Calu3 (cell line): ENCODE measurements at regions not wholly inside any gene's neighbourhood (a gene's known extent, or its start where the extent isn't known, plus 50 kb on each side); places are given as distances from the start of the nearest gene placed in this dataset.

Source experiments
- BruUV-seq: library from RNA; stranded (reverse); fragments of 400-500 nt; replicated peaks from 2 replicates; lab custom pipeline; 2021; lab: Mats Ljungman, UMichigan
- CTCF ChIA-PET: fragments of 300-600 bp; sonication (Branson Sonifier 250); formaldehyde crosslinking; loops from one replicate; lab custom pipeline; 2022; ENCODE audit warnings: antibody characterized with exemption; lab: Charles Lee
- DNase-seq: peaks from one replicate; pipeline ENCODE4 v3.0.0; 2022
- H3K27ac Mint-ChIP-seq: one replicate; pipeline ENCODE4 v1.8.0; 2022; ENCODE audit warnings: mixed read lengths; ENCODE audit not compliant: unreplicated experiment
- H3K27me3 Mint-ChIP-seq: one replicate; pipeline ENCODE4 v1.8.0; 2022; ENCODE audit warnings: mixed read lengths; ENCODE audit not compliant: unreplicated experiment
- H3K36me3 Mint-ChIP-seq: one replicate; pipeline ENCODE4 v1.8.0; 2022; ENCODE audit warnings: mild to moderate bottlenecking, moderate library complexity, mixed read lengths; ENCODE audit not compliant: insufficient read depth, unreplicated experiment
- H3K4me1 Mint-ChIP-seq: one replicate; pipeline ENCODE4 v1.8.0; 2022; ENCODE audit warnings: mild to moderate bottlenecking, low read depth, mixed read lengths; ENCODE audit not compliant: unreplicated experiment
- H3K4me3 Mint-ChIP-seq: one replicate; pipeline ENCODE4 v1.8.0; 2022; ENCODE audit warnings: mild to moderate bottlenecking, low read depth, moderate library complexity, mixed read lengths; ENCODE audit not compliant: unreplicated experiment
- H3K9me3 Mint-ChIP-seq: one replicate; pipeline ENCODE4 v1.8.0; 2022; ENCODE audit warnings: low read depth, mixed read lengths; ENCODE audit not compliant: unreplicated experiment
- intact Hi-C: fragments of 100-400 bp; cut with micrococcal nuclease; formaldehyde crosslinking; loops from one replicate; pipeline ENCODE4 v1.10.0; 2022; ENCODE audit not compliant: unreplicated experiment
- TF ChIP-seq, protein P1 (sequence below): fragments of 200-600 bp; IDR thresholded peaks from one replicate; pipeline ENCODE4 v1.8.0; 2022; ENCODE audit warnings: antibody characterized with exemption; ENCODE audit not compliant: unreplicated experiment

DNA sequence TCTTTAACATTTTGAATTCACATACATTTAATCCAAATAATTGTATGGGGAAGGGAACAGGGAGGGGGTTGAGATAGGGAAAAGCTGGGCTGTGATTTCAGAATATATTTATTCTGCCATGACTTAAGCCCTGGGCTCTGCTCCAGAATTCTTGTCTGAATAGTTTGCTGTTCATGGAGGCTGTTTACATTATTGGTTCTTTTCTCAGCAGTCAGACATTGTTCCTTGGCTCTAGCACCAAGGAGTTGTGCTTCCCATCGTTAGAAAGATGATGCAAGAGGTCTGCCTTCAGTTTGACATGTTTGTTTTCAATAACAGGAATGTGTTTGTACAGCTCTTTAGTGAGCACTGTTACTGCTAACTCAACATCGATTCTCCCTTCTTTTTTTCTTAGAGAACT, 198.8 kb upstream of the CDYL start:
- Mint-ChIP-seq H3K27me3 (peaks cover 13% of the 10 kb centered on the region), H3K36me3 (no peaks in the 10 kb centered on the region), H3K9me3 (no peaks in the 10 kb centered on the region), H3K4me1 (no peaks in the 10 kb centered on the region), H3K27ac (no peak overlapping the region), H3K4me3 (no peak overlapping the region)
- CTCF ChIA-PET = interaction anchor here (0.6 kb wide), 1 partner anchor 426 kb away, joined by 3 read pairs; no protein-coding TSS in a partner anchor
- DNase-seq = no peak
- intact Hi-C loops = no loop called here
- BruUV-seq = no TSS peak
- TF ChIP-seq, protein P1, sequence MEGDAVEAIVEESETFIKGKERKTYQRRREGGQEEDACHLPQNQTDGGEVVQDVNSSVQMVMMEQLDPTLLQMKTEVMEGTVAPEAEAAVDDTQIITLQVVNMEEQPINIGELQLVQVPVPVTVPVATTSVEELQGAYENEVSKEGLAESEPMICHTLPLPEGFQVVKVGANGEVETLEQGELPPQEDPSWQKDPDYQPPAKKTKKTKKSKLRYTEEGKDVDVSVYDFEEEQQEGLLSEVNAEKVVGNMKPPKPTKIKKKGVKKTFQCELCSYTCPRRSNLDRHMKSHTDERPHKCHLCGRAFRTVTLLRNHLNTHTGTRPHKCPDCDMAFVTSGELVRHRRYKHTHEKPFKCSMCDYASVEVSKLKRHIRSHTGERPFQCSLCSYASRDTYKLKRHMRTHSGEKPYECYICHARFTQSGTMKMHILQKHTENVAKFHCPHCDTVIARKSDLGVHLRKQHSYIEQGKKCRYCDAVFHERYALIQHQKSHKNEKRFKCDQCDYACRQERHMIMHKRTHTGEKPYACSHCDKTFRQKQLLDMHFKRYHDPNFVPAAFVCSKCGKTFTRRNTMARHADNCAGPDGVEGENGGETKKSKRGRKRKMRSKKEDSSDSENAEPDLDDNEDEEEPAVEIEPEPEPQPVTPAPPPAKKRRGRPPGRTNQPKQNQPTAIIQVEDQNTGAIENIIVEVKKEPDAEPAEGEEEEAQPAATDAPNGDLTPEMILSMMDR = no peak

DNA sequence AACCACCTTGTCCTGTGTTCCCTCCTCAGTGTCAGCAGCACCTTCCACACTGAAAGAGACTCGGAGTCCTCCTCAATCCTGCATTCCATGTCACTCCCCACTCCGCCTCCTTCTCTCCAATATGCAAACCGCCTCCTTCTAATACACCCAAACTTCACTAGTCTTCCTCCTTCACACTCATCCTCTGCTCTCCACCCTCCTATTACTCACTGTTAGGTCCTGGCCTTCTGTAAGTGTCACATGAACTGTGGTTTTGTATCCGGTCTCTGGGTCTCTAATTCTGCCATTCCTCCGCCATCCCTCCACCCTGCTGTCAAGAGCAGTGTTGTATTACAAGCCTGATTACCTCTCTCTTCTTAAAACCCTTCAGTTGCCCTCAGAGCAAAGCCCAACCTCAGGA, 200.5 kb upstream of the CDYL start:
- no peaks in the 10 kb centered on the region for H3K4me1 Mint-ChIP-seq
- H3K27me3 Mint-ChIP-seq = peaks cover 13% of the 10 kb centered on the region
- no peaks in the 10 kb centered on the region for H3K36me3 Mint-ChIP-seq
- TF ChIP-seq, protein P1 = no peak
- no peak overlapping the region for H3K27ac Mint-ChIP-seq
- no peak overlapping the region for H3K4me3 Mint-ChIP-seq
- peaks cover 2% of the 10 kb centered on the region for H3K9me3 Mint-ChIP-seq
- BruUV-seq = no TSS peak
- CTCF ChIA-PET = no interaction called here
- intact Hi-C loops = no loop called here
- DNase-seq = no peak

DNA sequence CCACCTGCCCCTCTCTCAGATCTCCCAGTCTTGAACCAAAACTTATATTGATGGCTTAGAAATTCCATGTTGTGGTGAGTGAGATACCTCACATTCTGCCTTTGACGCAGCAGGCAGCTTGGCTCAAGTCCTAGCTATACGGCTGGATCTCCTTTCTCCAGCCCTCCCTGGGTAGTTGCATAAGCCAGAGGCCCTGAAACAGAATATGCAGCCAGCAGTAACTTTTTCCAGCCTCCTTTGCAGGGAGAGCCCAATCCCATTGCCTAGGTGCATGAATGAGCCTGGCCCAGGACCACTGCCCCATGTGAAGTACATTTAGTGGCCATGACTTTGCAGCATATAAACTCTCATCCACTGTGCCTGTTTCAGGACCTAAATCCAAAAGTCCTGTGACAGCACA, 202.2 kb upstream of the CDYL start:
- Mint-ChIP-seq H3K27ac (no peak overlapping the region), H3K9me3 (peaks cover 2% of the 10 kb centered on the region), H3K36me3 (no peaks in the 10 kb centered on the region), H3K4me1 (no peaks in the 10 kb centered on the region), H3K27me3 (peaks cover 13% of the 10 kb centered on the region), H3K4me3 (no peak overlapping the region)
- TF ChIP-seq, protein P1 = no peak
- BruUV-seq = no TSS peak
- no peak for DNase-seq
- intact Hi-C loops = no loop called here
- CTCF ChIA-PET = no interaction called here

DNA sequence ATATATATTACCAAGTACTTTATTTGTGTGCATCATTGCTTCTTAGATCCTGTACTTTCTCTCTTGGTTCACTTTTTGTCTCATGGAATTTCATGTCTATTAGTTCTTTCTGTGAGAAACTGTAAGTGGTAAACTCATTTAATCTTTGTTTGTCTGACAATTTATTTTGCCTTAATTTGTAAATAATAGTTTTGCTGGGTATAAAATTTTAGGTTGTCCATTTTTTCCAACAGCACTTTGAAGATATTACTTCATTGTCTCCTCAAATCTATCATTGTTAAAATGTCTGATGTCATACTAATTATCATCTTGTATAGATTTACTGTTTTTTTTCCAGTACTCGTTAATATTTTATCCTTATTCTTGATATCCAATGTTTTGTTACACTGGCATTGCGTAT, 205.2 kb upstream of the CDYL start:
- DNase-seq = no peak
- CTCF ChIA-PET = no interaction called here
- H3K27ac Mint-ChIP-seq = no peak overlapping the region
- H3K9me3 Mint-ChIP-seq = peaks cover 2% of the 10 kb centered on the region
- BruUV-seq = no TSS peak
- TF ChIP-seq, protein P1 = no peak
- H3K4me1 Mint-ChIP-seq = no peaks in the 10 kb centered on the region
- H3K27me3 Mint-ChIP-seq = peaks cover 18% of the 10 kb centered on the region
- no peaks in the 10 kb centered on the region for H3K36me3 Mint-ChIP-seq
- intact Hi-C loops = no loop called here
- no peak overlapping the region for H3K4me3 Mint-ChIP-seq
